DOHH2 (cell line): ENCODE measurements at regions not wholly inside any gene's neighbourhood (a gene's known extent, or its start where the extent isn't known, plus 50 kb on each side); places are given as distances from the start of the nearest gene placed in this dataset.

Experiments used
- H3F3A ChIP-seq: fragments of 200-600 bp; sonication (generic), shearing (Covaris generic); 2 replicates; pipeline ENCODE4 v1.6.0; 2016; ENCODE audit warnings: antibody characterized with exemption, mild to moderate bottlenecking; ENCODE audit not compliant: control insufficient read depth, insufficient read depth
- H3K27ac ChIP-seq: fragments of 200-600 bp; sonication (generic); 2 replicates; pipeline ENCODE4 v1.5.1; 2014; ENCODE audit warnings: low read depth, mild to moderate bottlenecking, low read length, moderate library complexity
- H3K27me3 ChIP-seq: fragments of 200-600 bp; sonication (generic); 2 replicates; pipeline ENCODE4 v1.6.1; 2014; ENCODE audit warnings: mild to moderate bottlenecking, low read length, mixed read lengths; ENCODE audit not compliant: control insufficient read depth
- H3K36me3 ChIP-seq: fragments of 200-600 bp; sonication (generic); 2 replicates; pipeline ENCODE4 v1.6.1; 2014; ENCODE audit warnings: mild to moderate bottlenecking, low read length, moderate library complexity, mixed read lengths; ENCODE audit not compliant: control insufficient read depth
- H3K4me1 ChIP-seq: fragments of 200-600 bp; sonication (generic); 2 replicates; pipeline ENCODE4 v1.6.1; 2014; ENCODE audit warnings: mild to moderate bottlenecking, low read length, mixed read lengths; ENCODE audit not compliant: control insufficient read depth
- H3K4me2 ChIP-seq: fragments of 200-600 bp; sonication (generic); 2 replicates; pipeline ENCODE4 v1.6.0; 2014; ENCODE audit warnings: mild to moderate bottlenecking, low read length, moderate library complexity
- H3K4me3 ChIP-seq: fragments of 200-600 bp; sonication (generic); 2 replicates; pipeline ENCODE4 v1.5.1; 2014; ENCODE audit warnings: mild to moderate bottlenecking, low read length, mixed read lengths
- H3K79me2 ChIP-seq: fragments of 200-600 bp; sonication (generic); 2 replicates; pipeline ENCODE4 v1.6.1; 2014; ENCODE audit warnings: mild to moderate bottlenecking, low read length, mixed read lengths; ENCODE audit not compliant: control insufficient read depth
- H3K9me2 ChIP-seq: fragments of 200-600 bp; sonication (generic); replicated peaks from 2 replicates; pipeline ENCODE4 v1.6.1; 2014; ENCODE audit warnings: mild to moderate bottlenecking, low read length, mixed read lengths; ENCODE audit not compliant: control insufficient read depth
- H3K9me3 ChIP-seq: fragments of 200-600 bp; sonication (generic); 2 replicates; pipeline ENCODE4 v1.6.1; 2014; ENCODE audit warnings: antibody characterized with exemption, low read length, mixed read lengths; ENCODE audit not compliant: control insufficient read depth, insufficient read depth
- H4K20me1 ChIP-seq: fragments of 200-600 bp; sonication (generic); 2 replicates; pipeline ENCODE4 v1.6.0; 2014; ENCODE audit warnings: low read depth, mild to moderate bottlenecking, antibody characterized with exemption, low read length, moderate library complexity; ENCODE audit not compliant: control insufficient read depth, insufficient read depth
- EZH2phosphoT487 ChIP-seq: fragments of 200-600 bp; sonication (generic); IDR thresholded peaks from 2 replicates; pipeline ENCODE4 v1.6.1; 2017; ENCODE audit warnings: borderline replicate concordance, mild to moderate bottlenecking, antibody characterized with exemption, low read length, moderate library complexity, mixed read lengths
- TF ChIP-seq, protein P1 (sequence below): fragments of 200-600 bp; sonication (generic); IDR thresholded peaks from one replicate; pipeline ENCODE4 v1.5.1; 2014; ENCODE audit warnings: antibody characterized with exemption, mild to moderate bottlenecking, low read depth, low read length; ENCODE audit not compliant: poor library complexity, severe bottlenecking

DNA sequence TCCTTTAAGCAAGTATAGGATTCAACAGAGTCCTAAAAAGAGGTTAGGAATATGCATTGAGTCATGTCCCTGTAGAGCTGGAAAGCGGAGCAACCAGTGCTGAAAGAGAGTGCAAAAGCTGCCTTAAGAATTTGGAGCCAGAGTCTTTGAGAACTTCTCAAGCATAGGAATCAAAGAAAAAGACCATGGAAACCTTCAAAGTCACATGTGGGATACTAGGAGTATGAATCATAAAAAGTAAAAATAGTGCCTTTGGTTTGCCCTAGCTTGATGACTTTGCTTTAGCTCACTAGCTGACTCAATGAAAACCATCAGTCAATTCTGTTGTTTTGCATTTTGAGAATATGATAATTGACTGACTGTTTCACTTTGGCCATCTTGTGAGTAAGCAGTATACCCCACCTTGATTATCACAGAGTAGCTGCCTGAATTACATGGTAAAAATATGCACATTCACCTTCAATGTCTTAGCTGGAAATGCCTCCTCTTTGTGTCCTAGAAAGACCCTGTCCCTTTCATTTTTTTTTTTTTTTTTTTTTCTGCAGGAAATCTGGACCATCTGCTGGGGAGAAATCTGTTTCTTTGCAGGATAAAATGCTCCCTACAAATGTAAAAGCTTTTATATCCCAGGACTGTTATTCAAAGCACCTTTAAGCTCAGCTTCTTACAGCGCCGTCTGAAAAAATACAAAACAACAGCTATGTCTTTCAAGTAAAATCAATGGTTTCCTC is 248.6 kb upstream of the KRR1 start:
- H3F3A ChIP-seq = no peaks in the 10 kb centered on the region
- no peak overlapping the region for H3K27ac ChIP-seq
- H3K36me3 ChIP-seq = no peaks in the 10 kb centered on the region
- H4K20me1 ChIP-seq = no peaks in the 10 kb centered on the region
- no peaks in the 10 kb centered on the region for H3K9me3 ChIP-seq
- no peaks in the 10 kb centered on the region for H3K4me1 ChIP-seq
- H3K4me3 ChIP-seq = no peak overlapping the region
- no peak overlapping the region for H3K4me2 ChIP-seq
- TF ChIP-seq, protein P1, sequence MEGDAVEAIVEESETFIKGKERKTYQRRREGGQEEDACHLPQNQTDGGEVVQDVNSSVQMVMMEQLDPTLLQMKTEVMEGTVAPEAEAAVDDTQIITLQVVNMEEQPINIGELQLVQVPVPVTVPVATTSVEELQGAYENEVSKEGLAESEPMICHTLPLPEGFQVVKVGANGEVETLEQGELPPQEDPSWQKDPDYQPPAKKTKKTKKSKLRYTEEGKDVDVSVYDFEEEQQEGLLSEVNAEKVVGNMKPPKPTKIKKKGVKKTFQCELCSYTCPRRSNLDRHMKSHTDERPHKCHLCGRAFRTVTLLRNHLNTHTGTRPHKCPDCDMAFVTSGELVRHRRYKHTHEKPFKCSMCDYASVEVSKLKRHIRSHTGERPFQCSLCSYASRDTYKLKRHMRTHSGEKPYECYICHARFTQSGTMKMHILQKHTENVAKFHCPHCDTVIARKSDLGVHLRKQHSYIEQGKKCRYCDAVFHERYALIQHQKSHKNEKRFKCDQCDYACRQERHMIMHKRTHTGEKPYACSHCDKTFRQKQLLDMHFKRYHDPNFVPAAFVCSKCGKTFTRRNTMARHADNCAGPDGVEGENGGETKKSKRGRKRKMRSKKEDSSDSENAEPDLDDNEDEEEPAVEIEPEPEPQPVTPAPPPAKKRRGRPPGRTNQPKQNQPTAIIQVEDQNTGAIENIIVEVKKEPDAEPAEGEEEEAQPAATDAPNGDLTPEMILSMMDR = no peak
- TF ChIP-seq EZH2phosphoT487 = no peak
- H3K27me3 ChIP-seq = no peaks in the 10 kb centered on the region
- no peaks in the 10 kb centered on the region for H3K9me2 ChIP-seq
- no peaks in the 10 kb centered on the region for H3K79me2 ChIP-seq

DNA sequence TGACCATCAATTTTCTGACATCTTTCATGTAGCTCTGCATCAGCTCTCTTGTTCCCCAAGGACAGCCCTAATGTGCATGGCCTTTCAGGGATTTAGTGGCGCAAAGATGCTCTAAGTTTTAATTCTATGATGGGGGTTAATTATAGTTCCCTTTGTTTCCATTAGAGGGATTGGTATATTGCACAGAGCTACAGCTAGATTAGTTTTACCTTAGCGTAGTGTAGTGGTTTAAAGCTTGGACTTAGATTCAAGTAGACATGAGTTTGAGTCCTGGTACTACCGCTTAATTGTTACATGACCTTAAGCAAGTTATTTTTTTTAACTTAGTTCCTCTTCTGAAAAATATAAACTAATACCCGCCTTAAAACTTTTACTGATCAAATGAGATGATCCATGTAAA is 247.8 kb upstream of the KRR1 start:
- TF ChIP-seq, protein P1 = no peak
- no peak for TF ChIP-seq EZH2phosphoT487
- no peaks in the 10 kb centered on the region for H4K20me1 ChIP-seq

DNA sequence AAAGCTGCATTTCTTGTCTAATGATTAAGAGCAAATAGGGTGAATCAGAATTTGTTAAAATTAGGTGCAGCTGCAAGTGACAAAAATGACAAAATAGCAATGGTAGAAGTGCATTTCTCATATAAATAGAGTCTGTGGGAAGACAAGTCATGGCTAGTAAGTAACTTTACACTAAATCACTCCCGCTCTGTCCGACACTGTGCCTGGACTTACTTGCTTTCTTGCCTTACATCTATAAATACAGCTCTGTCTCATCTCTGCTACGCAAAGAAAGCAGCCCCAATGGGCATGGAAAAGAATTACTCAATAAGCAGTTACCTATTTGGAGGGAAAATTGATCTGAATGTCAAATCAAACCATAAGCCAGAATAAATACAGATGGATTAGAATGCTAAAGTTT is 245.4 kb upstream of the KRR1 start:
- TF ChIP-seq, protein P1 = no peak
- no peak for TF ChIP-seq EZH2phosphoT487
- H3K9me2 ChIP-seq = no peaks in the 10 kb centered on the region
- H3K27ac ChIP-seq = no peak overlapping the region
- H3K27me3 ChIP-seq = no peaks in the 10 kb centered on the region
- no peaks in the 10 kb centered on the region for H3K36me3 ChIP-seq
- H3F3A ChIP-seq = no peaks in the 10 kb centered on the region
- H3K4me2 ChIP-seq = no peak overlapping the region
- H3K9me3 ChIP-seq = no peaks in the 10 kb centered on the region
- no peak overlapping the region for H3K4me3 ChIP-seq
- no peaks in the 10 kb centered on the region for H3K4me1 ChIP-seq
- H4K20me1 ChIP-seq = no peaks in the 10 kb centered on the region
- no peaks in the 10 kb centered on the region for H3K79me2 ChIP-seq

More for the DNA sequence above, 247.8 kb upstream of the KRR1 start:
- no peaks in the 10 kb centered on the region for H3K27me3 ChIP-seq
- H3K4me1 ChIP-seq = no peaks in the 10 kb centered on the region
- no peaks in the 10 kb centered on the region for H3K9me3 ChIP-seq
- H3F3A ChIP-seq = no peaks in the 10 kb centered on the region
- H3K27ac ChIP-seq = no peak overlapping the region
- no peaks in the 10 kb centered on the region for H3K79me2 ChIP-seq
- no peaks in the 10 kb centered on the region for H3K36me3 ChIP-seq
- no peak overlapping the region for H3K4me3 ChIP-seq
- no peak overlapping the region for H3K4me2 ChIP-seq
- no peaks in the 10 kb centered on the region for H3K9me2 ChIP-seq
